Amniotic stem cell (primary cell): ENCODE measurements at regions not wholly inside any gene's neighbourhood (a gene's known extent, or its start where the extent isn't known, plus 50 kb on each side); places are given as distances from the start of the nearest gene placed in this dataset.

Experiments
- DNase-seq: peaks from one replicate; lab custom pipeline; 2025; lab: John Stamatoyannopoulos, UW

DNA sequence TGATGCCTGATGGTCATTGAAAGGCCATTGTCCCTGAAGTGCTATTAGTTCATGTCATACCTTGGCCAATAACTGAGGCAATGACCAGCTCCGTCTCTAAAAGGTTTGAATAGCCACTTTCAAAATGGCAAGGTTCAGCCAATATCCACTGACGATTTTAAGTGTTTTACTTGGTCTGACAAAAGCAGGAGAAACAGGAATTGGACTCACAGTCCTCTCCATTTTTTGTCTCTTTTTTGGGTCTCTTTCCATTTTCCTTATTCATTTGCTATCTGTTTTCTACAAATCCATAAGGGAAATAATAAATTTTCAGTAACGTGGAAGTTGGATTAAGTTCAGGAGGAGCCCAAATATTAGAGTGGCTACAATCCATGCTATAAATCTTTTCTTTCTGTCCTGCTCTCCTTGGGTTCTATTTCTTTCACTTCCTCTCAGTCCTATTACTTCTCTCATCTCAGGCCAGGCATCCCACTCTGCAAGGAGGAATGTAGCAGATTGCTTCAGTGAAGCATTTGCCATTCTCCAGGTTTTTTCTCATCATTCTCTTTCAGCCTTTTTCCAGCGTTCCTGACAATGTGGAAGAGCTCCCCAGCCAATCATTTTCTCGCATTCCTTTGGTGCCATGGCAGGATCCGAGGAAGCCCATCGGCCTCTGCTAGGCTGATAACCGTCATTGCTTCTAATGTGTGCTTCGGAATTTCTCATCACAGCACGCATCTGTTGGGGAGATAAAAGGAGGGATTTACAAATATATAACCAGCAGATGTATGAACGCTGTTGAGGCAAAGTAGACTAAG, 414.5 kb downstream of the ADGRL2 start:
- no peak for DNase-seq

DNA sequence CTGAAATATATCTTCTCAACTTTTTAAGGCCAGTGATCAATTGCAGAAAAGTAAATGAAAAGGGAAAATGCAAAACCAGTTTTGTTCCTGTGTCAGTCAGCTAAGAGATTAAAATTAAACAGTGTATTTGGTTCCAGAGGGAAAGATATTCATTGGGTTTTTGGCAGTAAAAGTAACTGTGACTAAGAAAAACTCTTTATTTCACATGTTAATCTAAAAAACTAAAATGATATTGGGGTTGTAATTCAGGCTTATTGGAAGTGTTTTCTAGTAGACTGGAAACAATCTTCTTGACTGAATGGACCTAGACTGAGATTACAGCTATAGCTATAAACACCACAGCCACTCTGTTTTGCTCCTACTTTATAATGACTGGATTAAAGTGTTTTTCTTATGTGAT, 413.9 kb downstream of the ADGRL2 start:
- no peak for DNase-seq

DNA sequence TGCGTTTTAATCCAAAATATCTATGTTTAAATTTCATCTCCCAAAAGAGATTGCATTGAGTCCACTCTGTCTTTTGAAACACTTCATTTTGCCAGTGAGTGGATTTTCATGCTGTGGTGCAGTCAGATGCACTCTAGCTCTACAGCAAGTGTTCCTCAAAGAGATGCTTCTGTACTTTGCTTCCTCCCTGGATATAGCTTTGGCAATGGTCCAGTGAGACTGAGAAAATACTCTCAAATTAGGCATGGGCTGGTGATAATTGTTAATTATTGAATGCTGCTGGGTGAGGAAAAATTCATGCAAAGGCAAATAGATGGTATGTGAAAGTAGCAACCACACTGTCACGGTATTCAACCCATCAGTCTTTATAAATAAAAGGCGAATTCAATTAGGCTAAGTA, 396.9 kb downstream of the ADGRL2 start:
- DNase-seq, result no peak

DNA sequence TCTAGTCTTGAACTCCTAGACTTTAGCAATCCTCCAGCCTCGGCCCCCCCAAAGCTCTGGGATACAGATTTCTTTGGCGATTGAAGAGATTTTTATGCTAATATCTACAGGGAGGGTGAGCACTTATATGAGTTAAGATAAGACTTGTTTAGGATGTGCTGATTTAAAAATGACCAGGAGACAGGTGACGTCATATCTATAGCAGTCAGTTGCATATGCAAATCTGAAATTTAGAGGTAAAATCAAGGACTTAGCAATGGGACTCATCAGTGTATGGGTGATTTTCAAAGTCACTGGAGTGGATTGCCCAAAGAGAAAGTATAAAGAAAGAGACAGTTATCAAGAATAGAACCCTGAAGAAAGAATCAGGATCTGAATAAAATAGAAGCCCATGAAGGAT, 394.5 kb downstream of the ADGRL2 start:
- DNase-seq, result no peak

DNA sequence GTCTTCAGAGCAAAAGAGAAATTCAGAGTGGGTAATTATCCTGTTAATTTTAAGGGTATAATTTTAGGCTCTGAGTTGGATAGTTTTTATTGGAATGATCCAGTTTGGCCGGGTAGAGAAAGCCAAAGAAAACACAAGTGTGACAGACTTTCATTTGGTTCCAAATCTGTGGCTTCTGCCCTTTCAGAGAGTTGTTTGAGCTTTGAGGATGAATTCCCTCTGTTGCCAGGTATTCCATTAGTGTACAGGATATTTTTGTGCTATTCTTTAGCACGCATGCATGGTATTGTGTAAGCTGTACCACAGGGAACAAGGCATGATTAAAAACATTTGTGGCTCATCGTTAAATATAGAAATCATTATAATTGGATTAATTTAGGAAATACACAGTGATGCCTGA, 384.4 kb downstream of the ADGRL2 start:
- no peak for DNase-seq

DNA sequence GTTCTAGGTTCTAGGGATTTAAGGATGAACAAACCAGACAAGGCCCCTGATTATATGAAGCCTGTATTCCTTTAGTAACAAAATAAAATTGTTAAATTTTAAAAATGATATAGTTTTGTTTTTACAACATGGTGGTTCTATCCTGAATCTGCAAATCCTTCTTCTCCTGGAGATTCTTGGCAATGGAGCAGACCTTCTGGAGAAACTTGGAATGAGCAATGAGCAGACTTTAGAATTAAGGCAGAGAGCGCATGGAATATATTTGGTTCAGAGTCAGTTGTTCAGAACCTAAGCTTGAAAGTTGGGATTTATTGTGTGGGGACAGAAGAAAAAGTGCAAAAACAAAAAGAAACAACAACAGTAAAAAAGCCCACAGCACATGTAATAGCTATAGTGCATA, 381.1 kb downstream of the ADGRL2 start:
- DNase-seq, result no peak

DNA sequence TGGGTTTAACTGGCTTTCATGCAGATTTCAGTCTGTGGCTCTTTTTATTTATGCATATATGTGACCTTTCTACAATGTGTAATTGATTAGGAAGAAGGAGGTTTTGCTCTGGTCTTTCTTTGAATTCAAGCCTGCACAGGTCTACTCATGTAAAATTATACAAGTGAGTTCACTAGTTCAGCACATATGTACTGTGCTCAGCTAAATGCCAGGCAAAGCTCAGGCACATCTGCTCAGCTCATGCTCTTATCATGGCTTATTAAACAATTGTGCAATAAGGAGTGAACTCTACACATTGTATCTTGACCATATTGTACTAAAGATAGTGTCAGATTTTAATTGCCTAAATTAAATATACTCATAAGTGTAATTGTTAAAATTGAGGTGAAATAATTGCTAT, 378.4 kb downstream of the ADGRL2 start:
- DNase-seq, result no peak

DNA sequence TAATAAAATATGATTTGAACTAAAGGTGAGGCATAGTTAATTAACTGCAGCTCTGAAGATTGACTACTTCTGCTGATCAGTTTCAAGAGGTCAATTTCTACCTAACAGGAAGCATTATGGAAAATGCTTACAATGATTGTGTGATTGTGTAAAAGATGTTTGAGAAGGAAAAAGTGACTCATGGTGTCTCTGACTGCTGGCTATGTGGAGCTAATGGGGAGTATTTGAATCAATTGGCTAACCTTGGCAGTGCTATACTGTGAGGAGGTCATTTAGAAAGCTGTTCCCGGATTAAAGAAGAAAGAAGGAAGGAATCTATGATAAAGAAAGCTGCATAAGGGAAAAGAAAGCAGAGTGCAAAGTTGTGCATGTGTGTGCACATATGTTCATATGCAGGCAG, 376.5 kb downstream of the ADGRL2 start:
- DNase-seq, result no peak

DNA sequence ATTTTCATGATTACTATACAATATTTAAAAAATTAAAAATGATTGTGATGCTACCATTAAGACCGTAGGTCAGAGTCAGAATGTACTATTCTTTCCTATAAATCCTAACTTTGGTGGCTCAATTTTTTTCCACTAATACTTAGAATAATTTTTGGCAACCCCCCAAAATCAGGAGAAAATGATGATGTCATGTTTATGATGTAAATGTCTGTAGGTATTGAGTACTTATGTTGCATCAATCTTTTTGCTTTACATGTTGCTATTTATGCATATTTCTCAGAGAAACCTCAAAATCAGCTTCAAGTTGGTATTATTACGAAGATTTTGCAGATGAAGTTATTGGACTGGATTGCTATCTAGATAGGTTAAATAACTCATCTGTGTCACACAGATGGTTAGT, 371.2 kb downstream of the ADGRL2 start:
- no peak for DNase-seq

DNA sequence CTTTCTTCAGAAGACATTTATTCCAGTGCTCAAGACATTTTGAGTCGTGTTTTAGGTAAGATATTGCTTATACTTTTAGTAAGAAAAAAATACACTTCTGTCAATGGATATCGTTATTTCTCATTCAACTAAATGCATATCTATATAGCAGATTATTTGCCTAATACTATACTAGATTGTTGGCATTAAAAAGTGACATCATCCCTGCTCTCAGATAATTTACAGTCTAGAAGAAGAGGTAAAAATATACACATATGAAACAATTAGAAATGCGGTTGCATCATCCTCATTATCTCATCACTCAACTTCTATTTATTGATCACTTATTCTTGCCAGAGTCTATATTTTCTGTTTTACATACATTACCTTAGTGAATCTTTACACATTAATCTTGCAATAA, 367.7 kb downstream of the ADGRL2 start:
- no peak for DNase-seq

DNA sequence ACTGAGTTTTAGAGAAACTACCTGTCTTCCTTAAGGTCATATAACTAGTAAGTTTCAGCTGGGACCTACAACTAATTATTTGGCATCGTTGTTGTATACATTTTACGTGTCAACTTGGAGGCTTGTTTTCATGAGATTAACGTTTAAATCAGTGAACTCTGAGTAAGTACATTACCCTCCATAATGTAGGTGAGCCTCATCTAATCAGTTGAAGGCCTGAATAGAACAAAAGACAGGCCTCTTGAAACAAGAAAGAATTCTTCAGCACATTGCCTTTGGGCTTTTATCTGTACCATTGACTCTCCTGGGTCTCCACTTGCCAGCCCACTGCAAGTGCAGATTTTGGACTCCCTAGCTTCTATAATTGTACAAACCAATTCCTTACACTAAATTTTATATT, 364.6 kb downstream of the ADGRL2 start:
- DNase-seq, result no peak

DNA sequence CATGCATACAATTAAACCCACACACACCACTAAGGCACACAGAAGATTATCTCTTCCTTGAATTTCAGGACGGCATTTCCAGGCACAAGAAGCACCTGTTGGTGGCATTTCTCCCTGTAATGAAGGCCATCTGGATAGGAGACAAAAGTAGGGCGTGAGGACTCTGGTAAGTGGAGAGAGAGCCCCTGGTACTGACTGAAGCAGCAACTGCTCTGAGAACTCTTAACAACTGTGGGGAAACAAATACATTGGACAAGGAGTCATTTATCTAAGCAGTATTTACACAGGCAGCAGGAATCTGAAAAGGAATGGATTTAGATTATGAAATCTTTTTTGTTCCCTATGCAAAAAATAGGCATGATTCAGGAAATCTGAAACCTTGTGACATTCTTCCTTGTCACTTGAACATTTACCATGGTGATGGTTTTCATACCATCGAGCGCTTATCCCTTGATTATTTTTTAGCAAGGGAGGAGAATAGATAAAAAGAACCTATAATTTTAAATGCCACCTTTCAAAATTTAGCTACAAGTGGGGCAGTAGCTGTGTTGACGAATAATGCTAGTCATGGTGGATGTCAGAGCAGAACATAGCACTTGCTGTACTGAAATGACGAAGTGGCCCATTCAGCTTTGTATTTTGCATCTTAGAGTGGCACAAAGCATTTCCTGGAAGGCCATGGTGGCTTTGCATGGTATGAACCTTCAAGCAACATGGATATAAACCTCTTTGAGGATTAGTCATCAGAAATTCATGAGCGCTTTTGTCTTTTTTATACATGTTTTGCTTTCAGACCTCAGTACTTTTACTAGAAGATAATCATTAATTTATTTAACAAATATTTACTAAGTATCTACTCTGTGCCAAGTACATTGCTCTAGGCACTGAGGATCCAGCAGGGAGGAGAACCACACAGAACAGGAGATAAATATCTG, 362.0 kb downstream of the ADGRL2 start:
- no peak for DNase-seq

DNA sequence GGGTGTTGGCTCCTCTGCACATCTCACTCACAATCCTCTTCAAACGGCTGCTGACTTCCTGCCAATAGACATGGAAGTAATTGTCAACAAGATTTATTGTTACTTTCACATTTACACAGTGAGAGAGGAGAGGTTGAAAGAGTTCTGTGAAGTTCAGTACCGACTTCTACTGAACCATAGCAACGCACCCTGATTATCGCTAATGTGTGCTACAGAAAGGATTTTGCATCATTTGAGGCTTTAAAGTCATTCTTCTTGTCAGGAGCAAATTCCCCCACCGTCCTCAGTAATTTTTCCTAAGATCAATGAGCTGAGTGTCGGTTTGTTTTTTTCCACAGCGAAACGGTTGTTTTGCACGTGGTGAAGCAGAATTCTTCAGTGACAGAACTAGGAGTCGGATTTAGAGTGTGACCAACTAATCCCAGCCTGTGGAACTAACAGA, 361.0 kb downstream of the ADGRL2 start:
- DNase-seq, result no peak

DNA sequence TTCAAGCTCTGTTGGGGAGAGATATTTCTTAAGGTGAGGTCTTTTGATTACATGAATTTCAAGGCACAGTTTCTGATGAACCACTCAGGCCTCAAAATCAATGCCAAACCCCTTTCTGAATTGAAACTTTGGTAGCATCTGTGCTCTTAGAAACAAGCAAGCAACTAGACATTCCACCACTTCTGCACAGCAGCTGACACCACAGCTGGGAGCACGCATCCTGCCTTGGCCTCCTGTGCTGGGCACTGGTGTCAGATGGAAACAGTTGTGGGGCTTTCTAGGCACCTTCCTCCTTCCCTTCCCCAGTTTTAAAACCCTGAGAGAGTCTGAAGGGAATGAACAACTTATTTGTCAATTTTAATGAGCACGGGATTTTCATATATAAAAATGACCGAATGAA, 360.2 kb downstream of the ADGRL2 start:
- no peak for DNase-seq

DNA sequence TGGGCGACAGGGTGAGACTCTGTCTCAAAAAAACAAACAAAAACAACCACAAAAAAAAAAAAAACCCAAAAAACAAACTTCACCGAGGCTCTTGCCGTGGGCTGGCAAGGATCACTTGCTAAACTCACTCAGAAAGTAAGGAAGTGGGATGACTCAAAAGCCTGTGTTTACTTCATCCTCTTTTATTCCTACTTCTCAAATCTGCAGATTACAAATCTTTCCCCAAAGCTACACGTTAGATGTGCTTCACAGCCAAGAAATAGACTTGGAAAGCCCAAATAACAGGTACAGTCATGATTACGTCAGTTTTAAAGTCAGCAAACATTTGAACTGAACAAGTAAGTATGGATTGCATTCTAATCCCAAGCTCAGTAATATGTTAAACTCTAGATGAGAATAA, 359.3 kb downstream of the ADGRL2 start:
- DNase-seq, result no peak

DNA sequence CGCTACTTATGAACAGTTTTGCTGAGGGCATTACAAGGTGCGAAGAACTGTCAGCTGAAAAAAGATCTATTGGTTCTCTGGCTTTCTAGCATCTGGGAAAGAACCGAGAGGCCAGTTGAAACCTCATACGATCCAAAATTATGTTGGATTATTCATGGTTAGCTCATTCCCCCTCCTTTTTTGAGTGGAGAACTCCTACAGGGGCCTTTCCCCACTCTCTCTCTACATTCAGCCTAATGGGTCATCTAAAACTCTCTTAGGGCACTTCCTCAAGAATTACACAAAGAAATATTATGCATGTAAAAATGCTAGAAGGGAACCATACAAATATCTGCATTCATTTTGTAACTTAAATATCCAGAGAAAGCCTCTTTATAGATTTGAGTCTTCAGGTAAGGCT, 358.2 kb downstream of the ADGRL2 start:
- DNase-seq, result no peak

DNA sequence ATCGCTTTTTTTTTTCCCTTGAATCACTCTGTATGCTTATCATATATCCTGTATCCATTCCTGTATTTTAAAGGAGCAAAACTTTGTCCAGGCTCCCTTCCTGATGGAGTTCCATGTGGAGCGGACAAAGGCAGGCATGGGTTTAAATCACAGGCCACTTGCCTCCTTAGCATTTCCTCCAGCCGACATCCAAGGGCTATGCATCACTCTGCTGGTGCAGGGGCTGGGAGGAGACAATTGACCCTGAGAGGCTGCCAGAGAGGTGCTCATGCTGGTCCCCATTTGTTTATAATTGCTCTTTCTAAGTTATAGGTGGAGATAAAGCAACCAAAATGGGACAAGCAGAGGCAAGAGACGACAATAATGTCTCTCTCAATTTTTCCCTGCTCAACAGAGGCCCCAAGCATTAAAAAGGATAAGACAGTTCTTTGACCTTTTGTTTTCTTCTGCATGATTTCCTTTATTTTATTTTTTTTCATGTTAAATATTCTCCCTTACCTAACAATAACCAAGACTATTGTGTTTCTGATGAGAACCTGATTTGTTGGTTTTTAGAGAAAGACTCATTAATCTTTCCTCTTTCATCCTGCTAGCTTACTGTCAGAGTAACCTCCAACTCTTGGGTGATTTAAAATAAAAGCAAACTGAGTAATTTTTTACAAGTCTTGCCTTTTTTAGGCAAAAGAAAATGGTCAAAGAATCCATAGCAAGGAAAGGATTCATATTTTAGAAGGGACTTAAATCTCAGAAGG, 353.7 kb downstream of the ADGRL2 start:
- no peak for DNase-seq

DNA sequence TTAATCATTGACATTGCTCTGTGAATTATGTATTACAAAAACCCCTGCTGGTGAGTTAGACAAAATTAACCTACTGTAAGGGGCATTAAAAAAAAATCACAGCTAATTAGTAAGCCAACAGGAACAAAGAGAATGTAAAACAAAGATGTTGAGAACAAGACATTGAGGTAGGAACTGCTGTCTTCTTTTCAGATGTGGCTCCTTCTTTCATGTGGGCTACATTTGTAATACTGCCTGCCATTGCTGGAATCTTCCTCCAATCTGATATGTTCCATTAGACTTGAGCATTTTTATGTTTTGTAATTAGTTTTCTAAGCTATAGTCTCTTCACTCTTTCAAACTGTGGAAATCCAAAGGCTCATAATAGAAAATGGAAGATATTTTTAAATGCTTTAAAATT, 353.0 kb downstream of the ADGRL2 start:
- no peak for DNase-seq

DNA sequence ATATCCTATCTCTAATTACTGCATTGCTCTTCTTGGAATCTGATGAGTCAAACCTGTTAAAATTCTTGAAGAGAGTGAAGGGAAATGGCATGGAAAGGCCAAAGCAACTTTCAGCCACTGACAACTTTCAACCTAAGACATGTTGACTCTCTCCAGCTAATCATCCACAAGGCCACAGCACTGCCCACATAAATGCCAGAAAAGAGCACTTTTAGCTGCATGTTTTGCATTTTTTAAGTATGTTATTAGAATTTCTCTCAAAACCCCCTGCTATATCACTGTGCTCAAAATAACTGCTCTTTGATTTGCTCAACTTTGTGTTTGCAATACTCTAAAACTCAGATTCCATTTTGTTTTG, 352.5 kb downstream of the ADGRL2 start:
- DNase-seq, result no peak

DNA sequence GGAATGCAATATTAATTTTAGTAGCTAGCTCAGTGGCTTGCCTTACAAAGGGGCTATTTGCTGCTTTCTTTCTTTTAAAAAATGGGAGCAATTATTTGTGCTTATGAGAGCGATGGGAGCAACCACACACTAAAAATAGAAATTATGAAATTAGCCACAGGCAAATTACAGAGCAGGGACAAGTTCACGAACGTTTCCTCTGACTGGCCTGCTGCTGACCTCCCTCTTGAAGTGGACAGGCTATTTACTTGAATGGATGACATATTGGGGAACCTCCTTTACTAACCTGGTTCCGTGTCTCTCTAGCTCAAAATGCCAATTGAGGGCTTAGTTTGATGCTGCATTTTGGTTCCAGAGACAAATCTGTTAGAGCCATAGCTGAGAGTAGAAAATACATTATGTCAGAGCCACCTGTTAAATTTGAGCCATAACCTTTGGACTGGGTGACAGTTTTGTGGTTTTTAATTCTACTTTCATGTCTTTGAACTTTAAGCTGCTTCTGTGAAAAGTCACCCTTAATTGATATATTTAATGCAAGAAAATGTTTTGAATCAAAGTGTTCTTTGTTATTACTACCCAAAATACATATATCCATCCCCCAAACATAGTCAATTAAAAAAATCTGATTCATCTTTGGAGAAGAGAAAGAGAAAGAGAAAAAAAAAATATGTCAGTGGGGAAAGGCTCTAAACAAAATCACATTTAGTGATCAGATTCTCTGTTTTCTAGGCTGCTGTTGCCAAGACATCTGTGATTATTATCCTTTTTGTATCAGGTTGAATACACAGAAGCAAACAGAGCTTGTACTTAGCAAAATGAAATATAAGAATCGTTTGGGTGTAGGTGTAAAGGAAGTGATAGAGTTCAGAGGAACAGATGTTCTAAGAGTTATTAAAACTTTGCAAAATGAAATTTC, 351.9 kb downstream of the ADGRL2 start:
- no peak for DNase-seq

DNA sequence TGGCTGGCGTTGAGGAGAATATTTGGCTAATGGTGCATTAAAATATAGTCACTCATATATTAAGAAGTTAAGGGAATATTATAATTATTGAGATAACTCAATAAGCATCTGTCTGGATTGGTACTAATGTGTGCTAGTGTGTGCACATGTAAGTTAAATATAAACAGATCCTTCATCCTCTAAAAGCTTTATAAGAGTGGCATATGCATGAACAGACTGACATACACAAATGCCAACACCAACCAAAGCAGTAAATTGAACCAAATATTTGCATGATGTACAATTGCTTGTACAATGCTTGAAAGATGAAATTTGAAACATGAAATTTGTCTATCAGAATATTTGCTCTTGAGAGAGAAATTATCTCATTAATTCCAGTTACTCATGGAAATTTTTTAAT, 344.9 kb downstream of the ADGRL2 start:
- no peak for DNase-seq
